Stimulated activated CD8-positive, alpha-beta memory T cell treated with anti-CD3 and anti-CD28 coated beads, Interleukin-7, amount 100 ng/mL, for 48 hours (primary cell): ENCODE measurements at regions not wholly inside any gene's neighbourhood (a gene's known extent, or its start where the extent isn't known, plus 50 kb on each side); places are given as distances from the start of the nearest gene placed in this dataset.

Source experiments
- DNase-seq, 2 donors: peaks; one replicate each; pipeline ENCODE4 v3.0.0-alpha.2; 2020; ENCODE audit warnings: low read depth in 1 of 2; ENCODE audit errors: extremely low read depth in 1 of 2

GRCh38 chr2:212873256-212873655 lies 278.2 kb downstream of the IKZF2 start:
- DNase-seq: no peak

GRCh38 chr2:212871597-212871996 lies 279.8 kb downstream of the IKZF2 start:
- no peak for DNase-seq

- no peak for DNase-seq
These were observed 287.2 kb downstream of the IKZF2 start for GRCh38 chr2:212864186-212864585.

- peak in 1 of 2 donors; percentile 9 for DNase-seq
These were observed 288.2 kb downstream of the IKZF2 start for GRCh38 chr2:212863185-212863588.

GRCh38 chr2:212858496-212858895 lies 292.9 kb downstream of the IKZF2 start:
- DNase-seq: no peak

GRCh38 chr2:212854771-212855170 lies 296.6 kb downstream of the IKZF2 start:
- DNase-seq: no peak

GRCh38 chr2:212854116-212854515 lies 297.3 kb downstream of the IKZF2 start:
- DNase-seq: no peak

GRCh38 chr2:212845941-212846340 lies 305.5 kb downstream of the IKZF2 start:
- no peak for DNase-seq

- no peak for DNase-seq
These were observed 305.0 kb upstream of the ERBB4 start for GRCh38 chr2:212843409-212844199.

- DNase-seq: no peak
These were observed 304.1 kb upstream of the ERBB4 start for GRCh38 chr2:212842544-212843185.

- DNase-seq: no peak
These were observed 302.9 kb upstream of the ERBB4 start for GRCh38 chr2:212841460-212841859.

GRCh38 chr2:212832211-212833195 lies 293.9 kb upstream of the ERBB4 start:
- DNase-seq: no peak

- DNase-seq: no peak
These were observed 293.1 kb upstream of the ERBB4 start for GRCh38 chr2:212831671-212832199.

- no peak for DNase-seq
These were observed 277.7 kb upstream of the ERBB4 start for GRCh38 chr2:212816267-212816666.

GRCh38 chr2:212815453-212815852 lies 276.9 kb upstream of the ERBB4 start:
- peak in 1 of 2 donors; percentile 11 for DNase-seq

- no peak for DNase-seq
These were observed 276.3 kb upstream of the ERBB4 start for GRCh38 chr2:212814941-212815340.

GRCh38 chr2:212811921-212812320 lies 273.3 kb upstream of the ERBB4 start:
- no peak for DNase-seq

- no peak for DNase-seq
These were observed 272.6 kb upstream of the ERBB4 start for GRCh38 chr2:212811036-212811805.

- no peak for DNase-seq
These were observed 259.0 kb upstream of the ERBB4 start for GRCh38 chr2:212797484-212798205.

- DNase-seq: no peak
These were observed 255.9 kb upstream of the ERBB4 start for GRCh38 chr2:212794471-212794870.
